Activated naive CD8-positive, alpha-beta T cell treated with anti-CD3 and anti-CD28 coated beads, Interleukin-2, amount 50 U/mL, for 24 hours (primary cell): ENCODE measurements at regions not wholly inside any gene's neighbourhood (a gene's known extent, or its start where the extent isn't known, plus 50 kb on each side); places are given as distances from the start of the nearest gene placed in this dataset.

Source experiments
- ATAC-seq: fragments of 150-1000 bp; cut with Tn5 transposase; one replicate; pipeline ENCODE4 v1.10.0; 2021
- DNase-seq: peaks from one replicate; pipeline ENCODE4 v3.0.0; 2021
- H3K27ac Mint-ChIP-seq: one replicate; pipeline ENCODE4 v1.8.0; 2021; ENCODE audit warnings: mild to moderate bottlenecking, mixed read lengths
- H3K27me3 Mint-ChIP-seq: one replicate; pipeline ENCODE4 v1.8.0; 2021; ENCODE audit warnings: mixed read lengths
- H3K36me3 Mint-ChIP-seq: one replicate; pipeline ENCODE4 v1.8.0; 2021; ENCODE audit warnings: low read depth, mixed read lengths
- H3K4me1 Mint-ChIP-seq: one replicate; pipeline ENCODE4 v1.8.0; 2021; ENCODE audit warnings: mixed read lengths
- H3K4me3 Mint-ChIP-seq: one replicate; pipeline ENCODE4 v1.8.0; 2021; ENCODE audit warnings: mild to moderate bottlenecking, moderate library complexity, mixed read lengths
- H3K9me3 Mint-ChIP-seq: one replicate; pipeline ENCODE4 v1.8.0; 2021; ENCODE audit warnings: mixed read lengths

GRCh38 chr11:97717922-97718321 lies 1302.8 kb upstream of the CNTN5 start:
- H3K4me3 Mint-ChIP-seq: no peak overlapping the region

GRCh38 chr11:97722065-97722464 lies 1298.7 kb upstream of the CNTN5 start:
- no peak for DNase-seq
- no peaks in the 10 kb centered on the region for H3K27me3 Mint-ChIP-seq
- no peaks in the 10 kb centered on the region for H3K4me1 Mint-ChIP-seq
- no peak overlapping the region for H3K27ac Mint-ChIP-seq
- ATAC-seq: no peak
- peaks cover 9% of the 10 kb centered on the region for H3K9me3 Mint-ChIP-seq
- no peak overlapping the region for H3K4me3 Mint-ChIP-seq
- H3K36me3 Mint-ChIP-seq: no peaks in the 10 kb centered on the region

More at GRCh38 chr11:97717922-97718321, 1302.8 kb upstream of the CNTN5 start:
- DNase-seq (no peak), ATAC-seq (no peak)
- H3K27me3 Mint-ChIP-seq: no peaks in the 10 kb centered on the region
- no peaks in the 10 kb centered on the region for H3K36me3 Mint-ChIP-seq
- peaks cover 4% of the 10 kb centered on the region for H3K9me3 Mint-ChIP-seq
- no peaks in the 10 kb centered on the region for H3K4me1 Mint-ChIP-seq
- no peak overlapping the region for H3K27ac Mint-ChIP-seq

- DNase-seq (no peak), ATAC-seq (no peak)
- peaks cover 9% of the 10 kb centered on the region for H3K9me3 Mint-ChIP-seq
- H3K4me1 Mint-ChIP-seq: no peaks in the 10 kb centered on the region
- H3K27ac Mint-ChIP-seq: no peak overlapping the region
- no peak overlapping the region for H3K4me3 Mint-ChIP-seq
- H3K27me3 Mint-ChIP-seq: no peaks in the 10 kb centered on the region
- H3K36me3 Mint-ChIP-seq: no peaks in the 10 kb centered on the region
These were observed 1298.0 kb upstream of the CNTN5 start for GRCh38 chr11:97722721-97723120.

- H3K9me3 Mint-ChIP-seq: peaks cover 16% of the 10 kb centered on the region
- no peak for DNase-seq
- no peaks in the 10 kb centered on the region for H3K36me3 Mint-ChIP-seq
- no peak overlapping the region for H3K4me3 Mint-ChIP-seq
- ATAC-seq: no peak
- no peaks in the 10 kb centered on the region for H3K4me1 Mint-ChIP-seq
- H3K27ac Mint-ChIP-seq: no peak overlapping the region
- H3K27me3 Mint-ChIP-seq: no peaks in the 10 kb centered on the region
These were observed 1291.0 kb upstream of the CNTN5 start for GRCh38 chr11:97729546-97730272.

- ATAC-seq: no peak
- Mint-ChIP-seq H3K4me3 (no peak overlapping the region), H3K27me3 (no peaks in the 10 kb centered on the region)
These were observed 1288.6 kb upstream of the CNTN5 start for GRCh38 chr11:97732011-97732632.

GRCh38 chr11:97738751-97739150 lies 1282.0 kb upstream of the CNTN5 start:
- DNase-seq: no peak
- H3K27me3 Mint-ChIP-seq: no peaks in the 10 kb centered on the region
- H3K9me3 Mint-ChIP-seq: peaks cover 22% of the 10 kb centered on the region
- H3K36me3 Mint-ChIP-seq: no peaks in the 10 kb centered on the region
- no peaks in the 10 kb centered on the region for H3K4me1 Mint-ChIP-seq
- no peak overlapping the region for H3K27ac Mint-ChIP-seq
- no peak for ATAC-seq
- no peak overlapping the region for H3K4me3 Mint-ChIP-seq

More at GRCh38 chr11:97732011-97732632, 1288.6 kb upstream of the CNTN5 start:
- no peaks in the 10 kb centered on the region for H3K4me1 Mint-ChIP-seq
- no peak overlapping the region for H3K27ac Mint-ChIP-seq
- no peaks in the 10 kb centered on the region for H3K36me3 Mint-ChIP-seq
- no peak for DNase-seq
- H3K9me3 Mint-ChIP-seq: peaks cover 12% of the 10 kb centered on the region

- H3K27me3 Mint-ChIP-seq: no peaks in the 10 kb centered on the region
- H3K4me3 Mint-ChIP-seq: no peak overlapping the region
- H3K9me3 Mint-ChIP-seq: peaks cover 16% of the 10 kb centered on the region
- H3K36me3 Mint-ChIP-seq: no peaks in the 10 kb centered on the region
- no peak for ATAC-seq
- no peak overlapping the region for H3K27ac Mint-ChIP-seq
- no peak for DNase-seq
- no peaks in the 10 kb centered on the region for H3K4me1 Mint-ChIP-seq
These were observed 1280.6 kb upstream of the CNTN5 start for GRCh38 chr11:97739932-97740800.

- ATAC-seq: no peak
- Mint-ChIP-seq H3K4me1 (no peaks in the 10 kb centered on the region), H3K27me3 (no peaks in the 10 kb centered on the region), H3K27ac (no peak overlapping the region), H3K4me3 (no peak overlapping the region), H3K36me3 (no peaks in the 10 kb centered on the region), H3K9me3 (peaks cover 16% of the 10 kb centered on the region)
- DNase-seq: no peak
These were observed 1280.0 kb upstream of the CNTN5 start for GRCh38 chr11:97740801-97741151.

GRCh38 chr11:97742717-97743116 lies 1278.0 kb upstream of the CNTN5 start:
- Mint-ChIP-seq H3K36me3 (no peaks in the 10 kb centered on the region), H3K27ac (no peak overlapping the region), H3K4me3 (no peak overlapping the region), H3K27me3 (no peaks in the 10 kb centered on the region), H3K4me1 (no peaks in the 10 kb centered on the region), H3K9me3 (peaks cover 16% of the 10 kb centered on the region)
- DNase-seq: no peak
- ATAC-seq: no peak

- H3K4me3 Mint-ChIP-seq: no peak overlapping the region
- peaks cover 16% of the 10 kb centered on the region for H3K9me3 Mint-ChIP-seq
- H3K4me1 Mint-ChIP-seq: no peaks in the 10 kb centered on the region
- H3K27ac Mint-ChIP-seq: no peak overlapping the region
- H3K36me3 Mint-ChIP-seq: no peaks in the 10 kb centered on the region
- ATAC-seq (no peak), DNase-seq (no peak)
- no peaks in the 10 kb centered on the region for H3K27me3 Mint-ChIP-seq
These were observed 1277.5 kb upstream of the CNTN5 start for GRCh38 chr11:97743205-97743742.

GRCh38 chr11:97745515-97746050 lies 1275.2 kb upstream of the CNTN5 start:
- Mint-ChIP-seq H3K27ac (no peak overlapping the region), H3K9me3 (peaks cover 11% of the 10 kb centered on the region), H3K4me3 (no peak overlapping the region), H3K27me3 (no peaks in the 10 kb centered on the region), H3K4me1 (no peaks in the 10 kb centered on the region), H3K36me3 (no peaks in the 10 kb centered on the region)
- no peak for DNase-seq
- no peak for ATAC-seq

GRCh38 chr11:97746818-97747217 lies 1273.9 kb upstream of the CNTN5 start:
- Mint-ChIP-seq H3K36me3 (no peaks in the 10 kb centered on the region), H3K27me3 (no peaks in the 10 kb centered on the region)
- no peak for ATAC-seq

GRCh38 chr11:97751405-97751804 lies 1269.3 kb upstream of the CNTN5 start:
- peaks cover 7% of the 10 kb centered on the region for H3K9me3 Mint-ChIP-seq
- no peak overlapping the region for H3K4me3 Mint-ChIP-seq
- no peaks in the 10 kb centered on the region for H3K36me3 Mint-ChIP-seq
- H3K27me3 Mint-ChIP-seq: no peaks in the 10 kb centered on the region
- H3K27ac Mint-ChIP-seq: no peak overlapping the region
- no peaks in the 10 kb centered on the region for H3K4me1 Mint-ChIP-seq
- ATAC-seq (no peak), DNase-seq (no peak)

More at GRCh38 chr11:97746818-97747217, 1273.9 kb upstream of the CNTN5 start:
- Mint-ChIP-seq H3K9me3 (peaks cover 11% of the 10 kb centered on the region), H3K4me3 (no peak overlapping the region), H3K27ac (no peak overlapping the region), H3K4me1 (no peaks in the 10 kb centered on the region)
- no peak for DNase-seq

- H3K9me3 Mint-ChIP-seq: peaks cover 7% of the 10 kb centered on the region
- no peaks in the 10 kb centered on the region for H3K27me3 Mint-ChIP-seq
- no peaks in the 10 kb centered on the region for H3K36me3 Mint-ChIP-seq
These were observed 1268.8 kb upstream of the CNTN5 start for GRCh38 chr11:97751952-97752351.

More at GRCh38 chr11:97751952-97752351, 1268.8 kb upstream of the CNTN5 start:
- Mint-ChIP-seq H3K4me3 (no peak overlapping the region), H3K4me1 (no peaks in the 10 kb centered on the region), H3K27ac (no peak overlapping the region)
- DNase-seq (no peak), ATAC-seq (no peak)
